ENCODE measurements at regions not wholly inside any gene's neighbourhood (a gene's known extent, or its start where the extent isn't known, plus 50 kb on each side); places are given as distances from the start of the nearest gene placed in this dataset.

GRCh38 chr16:55133654-55134053, 190.3 kb upstream of the IRX6 start:
- dilution Hi-C loops (cut with HindIII; ENCODE audit: low sequenced_read_pairs, unreplicated experiment), result no loop called here
- H2BK5ac ChIP-seq (ENCODE audit: low read depth, low read length, poor library complexity, severe bottlenecking), result no peak overlapping the region
- no peak overlapping the region for H2BK20ac ChIP-seq (ENCODE audit: low read depth, low read length)
- no peak for DNase-seq
- peaks cover 6% of the 10 kb centered on the region; the same call in 1 of the 2 replicates for H3K9me3 ChIP-seq (ENCODE audit: control insufficient read depth, insufficient read depth, low read length)
- BruUV-seq (replicated peaks), result no TSS peak
- intact Hi-C loops (cut with micrococcal nuclease), result no loop called here
- H3K27me3 ChIP-seq (ENCODE audit: control insufficient read depth, insufficient read depth, low read length), result no peaks in the 10 kb centered on the region
- no peak overlapping the region for H4K8ac ChIP-seq (ENCODE audit: low read depth in 2 of 2, low read length in 2 of 2)
- ATAC-seq (ENCODE audit: low read depth), result no peak
- no peaks in the 10 kb centered on the region for H3K36me3 ChIP-seq (ENCODE audit: control insufficient read depth, insufficient read depth, low read length)
- H3K4me3 ChIP-seq (ENCODE audit: insufficient read depth, low read depth, low read length), result no peak overlapping the region
- in situ Hi-C loops (cut with MboI; ENCODE audit: low sequenced_read_pairs), result no loop called here
- no peaks in the 10 kb centered on the region for H4K20me1 ChIP-seq (ENCODE audit: insufficient read depth, low read length)
- no peaks in the 10 kb centered on the region for H3K79me1 ChIP-seq (ENCODE audit: low read depth in 1 of 2, low read length in 2 of 2)
- no peak overlapping the region for H3K56ac ChIP-seq (ENCODE audit: extremely low read depth, insufficient read depth, low read length)
- H3K4me2 ChIP-seq (ENCODE audit: low read depth, low read length), result no peak overlapping the region
- TF ChIP-seq CEBPB (IDR thresholded peaks at IDR 0.05; ENCODE audit: low read depth, low read length) (no peak), RFX5 (IDR thresholded peaks at IDR 0.05; ENCODE audit: low read depth, low read length) (no peak), BHLHE40 (IDR thresholded peaks at IDR 0.05; ENCODE audit: low read depth, low read length) (no peak), FOS (IDR thresholded peaks at IDR 0.05; ENCODE audit: low read depth, low read length) (no peak), MXI1 (IDR thresholded peaks at IDR 0.05; ENCODE audit: borderline replicate concordance, low read depth, low read length) (no peak), NFE2L2 (IDR thresholded peaks at IDR 0.05; ENCODE audit: low read depth, low read length) (no peak), CHD1 (IDR thresholded peaks at IDR 0.05; ENCODE audit: low read depth, low read length) (no peak), SMC3 (IDR thresholded peaks at IDR 0.05; ENCODE audit: low read depth, low read length) (no peak), MAZ (IDR thresholded peaks at IDR 0.05; ENCODE audit: borderline replicate concordance, low read depth, low read length) (no peak), RAD21 (IDR thresholded peaks at IDR 0.05; ENCODE audit: low read length) (no peak), MAFK (IDR thresholded peaks at IDR 0.05; ENCODE audit: low read depth, low read length) (no peak), RCOR1 (IDR thresholded peaks at IDR 0.05; ENCODE audit: insufficient replicate concordance, low read length) (no peak), POLR2A (IDR thresholded peaks at IDR 0.05; ENCODE audit: low read depth, low read length) (no peak)
- TF ChIP-seq, protein P1, sequence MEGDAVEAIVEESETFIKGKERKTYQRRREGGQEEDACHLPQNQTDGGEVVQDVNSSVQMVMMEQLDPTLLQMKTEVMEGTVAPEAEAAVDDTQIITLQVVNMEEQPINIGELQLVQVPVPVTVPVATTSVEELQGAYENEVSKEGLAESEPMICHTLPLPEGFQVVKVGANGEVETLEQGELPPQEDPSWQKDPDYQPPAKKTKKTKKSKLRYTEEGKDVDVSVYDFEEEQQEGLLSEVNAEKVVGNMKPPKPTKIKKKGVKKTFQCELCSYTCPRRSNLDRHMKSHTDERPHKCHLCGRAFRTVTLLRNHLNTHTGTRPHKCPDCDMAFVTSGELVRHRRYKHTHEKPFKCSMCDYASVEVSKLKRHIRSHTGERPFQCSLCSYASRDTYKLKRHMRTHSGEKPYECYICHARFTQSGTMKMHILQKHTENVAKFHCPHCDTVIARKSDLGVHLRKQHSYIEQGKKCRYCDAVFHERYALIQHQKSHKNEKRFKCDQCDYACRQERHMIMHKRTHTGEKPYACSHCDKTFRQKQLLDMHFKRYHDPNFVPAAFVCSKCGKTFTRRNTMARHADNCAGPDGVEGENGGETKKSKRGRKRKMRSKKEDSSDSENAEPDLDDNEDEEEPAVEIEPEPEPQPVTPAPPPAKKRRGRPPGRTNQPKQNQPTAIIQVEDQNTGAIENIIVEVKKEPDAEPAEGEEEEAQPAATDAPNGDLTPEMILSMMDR (conservative IDR thresholded peaks at IDR 0.05; ENCODE audit: low read depth, low read length), result no peak
- TF ChIP-seq, protein P2, sequence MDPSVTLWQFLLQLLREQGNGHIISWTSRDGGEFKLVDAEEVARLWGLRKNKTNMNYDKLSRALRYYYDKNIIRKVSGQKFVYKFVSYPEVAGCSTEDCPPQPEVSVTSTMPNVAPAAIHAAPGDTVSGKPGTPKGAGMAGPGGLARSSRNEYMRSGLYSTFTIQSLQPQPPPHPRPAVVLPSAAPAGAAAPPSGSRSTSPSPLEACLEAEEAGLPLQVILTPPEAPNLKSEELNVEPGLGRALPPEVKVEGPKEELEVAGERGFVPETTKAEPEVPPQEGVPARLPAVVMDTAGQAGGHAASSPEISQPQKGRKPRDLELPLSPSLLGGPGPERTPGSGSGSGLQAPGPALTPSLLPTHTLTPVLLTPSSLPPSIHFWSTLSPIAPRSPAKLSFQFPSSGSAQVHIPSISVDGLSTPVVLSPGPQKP (IDR thresholded peaks at IDR 0.05; ENCODE audit: borderline replicate concordance, low read depth, low read length), result no peak
- TF ChIP-seq, protein P3, sequence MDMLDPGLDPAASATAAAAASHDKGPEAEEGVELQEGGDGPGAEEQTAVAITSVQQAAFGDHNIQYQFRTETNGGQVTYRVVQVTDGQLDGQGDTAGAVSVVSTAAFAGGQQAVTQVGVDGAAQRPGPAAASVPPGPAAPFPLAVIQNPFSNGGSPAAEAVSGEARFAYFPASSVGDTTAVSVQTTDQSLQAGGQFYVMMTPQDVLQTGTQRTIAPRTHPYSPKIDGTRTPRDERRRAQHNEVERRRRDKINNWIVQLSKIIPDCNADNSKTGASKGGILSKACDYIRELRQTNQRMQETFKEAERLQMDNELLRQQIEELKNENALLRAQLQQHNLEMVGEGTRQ (IDR thresholded peaks at IDR 0.05; ENCODE audit: low read depth, low read length), result no peak
- H3K23ac ChIP-seq (ENCODE audit: low read depth, low read length), result no peak overlapping the region
- H2AK9ac ChIP-seq (replicated peaks; ENCODE audit: low read depth, low read length, poor library complexity), result no peak overlapping the region
- H2AFZ ChIP-seq (replicated peaks; ENCODE audit: low read length, poor library complexity), result no peak overlapping the region
- no peak overlapping the region for H3K9ac ChIP-seq (ENCODE audit: low read depth, low read length)
- WGBS, 2 experiments (ENCODE audit: extremely low coverage in 2 of 2, insufficient read length in 1 of 2), result no CpG with 5 or more reads among the region's 3 CpGs
- H4K5ac ChIP-seq (ENCODE audit: low read depth, low read length), result no peak overlapping the region
- no peaks in the 10 kb centered on the region for H3K4me1 ChIP-seq (ENCODE audit: control insufficient read depth, insufficient read depth, low read length)
- no peak overlapping the region for H3K4ac ChIP-seq (ENCODE audit: low read depth, low read length)
- no peak overlapping the region for H2BK15ac ChIP-seq (ENCODE audit: low read depth, low read length)
- no peak overlapping the region for H2AK5ac ChIP-seq (ENCODE audit: low read depth, low read length)
- no peaks in the 10 kb centered on the region for H3K9me1 ChIP-seq (ENCODE audit: insufficient read depth, low read length)
- ChIA-PET CTCF (interaction anchor here (1.0 kb wide), 1 partner anchor 13 kb away, joined by 3 read pairs; no protein-coding TSS in a partner anchor), POLR2A (ENCODE audit: unreplicated experiment) (no interaction called here)
- no peak overlapping the region for H2BK120ac ChIP-seq (ENCODE audit: low read depth, low read length)
- H3K27ac ChIP-seq (ENCODE audit: insufficient read depth, low read length), result no peak overlapping the region
- H3K18ac ChIP-seq (ENCODE audit: low read depth, low read length), result no peak overlapping the region
- no peak overlapping the region for H3K14ac ChIP-seq (replicated peaks; ENCODE audit: low read depth, low read length)
- H4K91ac ChIP-seq (ENCODE audit: insufficient read depth, low read depth, low read length), result no peak overlapping the region

Data from IMR-90 (cell line).